NB4 (cell line): ENCODE measurements at regions not wholly inside any gene's neighbourhood (a gene's known extent, or its start where the extent isn't known, plus 50 kb on each side); places are given as distances from the start of the nearest gene placed in this dataset.

Experiments
- DNase-seq: peaks from one replicate; pipeline ENCODE4 v3.0.0; 2010; ENCODE audit warnings: low read depth
- H3K4me3 ChIP-seq: one replicate; pipeline ENCODE4 v1.5.1; 2011; ENCODE audit warnings: mild to moderate bottlenecking, low read depth, low read length, moderate library complexity
- MYC ChIP-seq: IDR thresholded peaks from 2 replicates; pipeline ENCODE4 v1.6.1; 2011; ENCODE audit warnings: low read depth, low read length
- POLR2A ChIP-seq: IDR thresholded peaks from 2 replicates; pipeline ENCODE4 v1.6.1; 2011; ENCODE audit warnings: mild to moderate bottlenecking; ENCODE audit not compliant: insufficient read length; ENCODE audit errors: extremely low read depth
- TF ChIP-seq, protein P1 (sequence below): IDR thresholded peaks from 2 replicates; pipeline ENCODE4 v1.6.1; 2011; ENCODE audit warnings: low read depth, low read length
- TF ChIP-seq, protein P2 (sequence below): IDR thresholded peaks from one replicate; pipeline ENCODE4 v1.5.1; 2012; ENCODE audit warnings: low read depth, low read length

DNA sequence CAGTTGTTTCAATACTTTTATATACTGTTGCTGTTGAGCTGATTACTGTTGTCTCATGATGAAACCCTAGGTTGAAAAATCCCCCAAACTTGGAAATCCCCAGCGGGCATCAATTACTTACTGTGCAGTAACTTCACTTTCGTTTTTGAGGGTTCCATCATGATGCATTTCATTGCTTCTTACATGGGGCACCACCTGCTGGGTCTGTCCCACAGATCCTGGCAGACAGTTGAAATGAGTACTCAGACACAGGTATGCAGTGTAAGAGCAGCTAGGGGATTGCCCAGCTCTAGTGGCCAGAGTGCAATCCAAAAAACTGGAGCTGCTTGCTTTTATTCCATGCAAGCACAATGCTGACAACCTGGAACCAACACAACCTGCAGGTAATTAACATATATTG lies 132.5 kb upstream of the ZNF91 start:
- TF ChIP-seq POLR2A (no peak), MYC (no peak)
- TF ChIP-seq, protein P1, sequence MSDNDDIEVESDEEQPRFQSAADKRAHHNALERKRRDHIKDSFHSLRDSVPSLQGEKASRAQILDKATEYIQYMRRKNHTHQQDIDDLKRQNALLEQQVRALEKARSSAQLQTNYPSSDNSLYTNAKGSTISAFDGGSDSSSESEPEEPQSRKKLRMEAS = no peak
- TF ChIP-seq, protein P2, sequence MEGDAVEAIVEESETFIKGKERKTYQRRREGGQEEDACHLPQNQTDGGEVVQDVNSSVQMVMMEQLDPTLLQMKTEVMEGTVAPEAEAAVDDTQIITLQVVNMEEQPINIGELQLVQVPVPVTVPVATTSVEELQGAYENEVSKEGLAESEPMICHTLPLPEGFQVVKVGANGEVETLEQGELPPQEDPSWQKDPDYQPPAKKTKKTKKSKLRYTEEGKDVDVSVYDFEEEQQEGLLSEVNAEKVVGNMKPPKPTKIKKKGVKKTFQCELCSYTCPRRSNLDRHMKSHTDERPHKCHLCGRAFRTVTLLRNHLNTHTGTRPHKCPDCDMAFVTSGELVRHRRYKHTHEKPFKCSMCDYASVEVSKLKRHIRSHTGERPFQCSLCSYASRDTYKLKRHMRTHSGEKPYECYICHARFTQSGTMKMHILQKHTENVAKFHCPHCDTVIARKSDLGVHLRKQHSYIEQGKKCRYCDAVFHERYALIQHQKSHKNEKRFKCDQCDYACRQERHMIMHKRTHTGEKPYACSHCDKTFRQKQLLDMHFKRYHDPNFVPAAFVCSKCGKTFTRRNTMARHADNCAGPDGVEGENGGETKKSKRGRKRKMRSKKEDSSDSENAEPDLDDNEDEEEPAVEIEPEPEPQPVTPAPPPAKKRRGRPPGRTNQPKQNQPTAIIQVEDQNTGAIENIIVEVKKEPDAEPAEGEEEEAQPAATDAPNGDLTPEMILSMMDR = no peak
- H3K4me3 ChIP-seq = no peak overlapping the region
- DNase-seq = no peak

GRCh38 chr19:23526302-23526701 lies 131.0 kb upstream of the ZNF91 start:
- TF ChIP-seq, protein P2 = no peak
- TF ChIP-seq POLR2A = no peak
- TF ChIP-seq, protein P1 = no peak
- no peak for TF ChIP-seq MYC
- no peak for DNase-seq
- no peak overlapping the region for H3K4me3 ChIP-seq

DNA sequence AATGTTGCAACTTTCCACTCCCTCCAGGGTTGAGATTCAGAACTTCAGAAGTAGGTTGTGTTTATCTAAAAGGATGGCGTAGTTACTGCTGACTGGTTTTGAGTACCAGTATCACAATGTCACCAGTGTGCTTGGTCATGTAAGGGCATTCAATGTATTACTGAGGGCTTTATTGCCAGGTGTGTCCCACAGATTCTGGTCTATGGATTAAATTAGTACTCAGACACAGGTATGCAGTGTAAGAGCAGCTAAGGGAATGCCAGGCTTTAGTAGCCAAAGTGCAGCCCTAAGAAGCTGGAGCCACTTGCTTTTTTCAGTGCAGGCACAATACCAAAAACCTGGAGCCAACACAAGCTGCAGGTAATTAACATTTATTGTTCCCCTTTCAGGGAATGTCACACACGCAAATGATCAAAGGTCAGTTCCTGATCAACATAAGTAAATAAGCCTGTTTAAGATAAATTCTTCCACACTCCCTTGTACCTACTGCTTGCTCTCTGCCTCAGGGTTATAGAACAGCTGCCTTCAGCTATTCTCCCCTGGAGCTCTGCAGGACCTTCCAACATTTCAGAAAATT lies 130.1 kb upstream of the ZNF91 start:
- no peak overlapping the region for H3K4me3 ChIP-seq
- TF ChIP-seq, protein P1 = no peak
- TF ChIP-seq MYC (no peak), POLR2A (no peak)
- TF ChIP-seq, protein P2 = no peak
- no peak for DNase-seq

- H3K4me3 ChIP-seq = no peak overlapping the region
- TF ChIP-seq POLR2A (no peak), MYC (no peak)
- DNase-seq = no peak
Measured at GRCh38 chr19:23523863-23524262, 128.6 kb upstream of the ZNF91 start.

DNA sequence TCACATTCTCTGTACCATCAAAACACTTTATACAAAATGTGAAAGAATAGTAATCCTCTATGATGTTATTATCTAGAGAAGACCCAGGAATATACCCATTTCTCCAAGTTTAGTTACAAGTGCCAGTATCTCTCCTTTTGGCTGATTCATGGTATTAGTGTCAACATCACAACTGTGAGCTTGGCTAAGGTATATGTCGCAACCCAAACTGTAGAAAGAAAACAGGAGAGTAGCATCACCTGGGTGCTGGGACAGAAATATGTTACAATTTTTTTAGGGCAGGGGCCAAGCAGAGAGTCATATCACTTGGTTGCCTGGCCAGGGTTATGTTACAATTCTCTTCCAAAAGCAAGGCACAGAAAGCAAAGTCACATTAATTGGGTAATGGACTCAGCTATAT lies 127.2 kb upstream of the ZNF91 start:
- TF ChIP-seq POLR2A = no peak
- TF ChIP-seq MYC = no peak
- TF ChIP-seq, protein P2 = no peak
- TF ChIP-seq, protein P1 = no peak
- no peak for DNase-seq
- H3K4me3 ChIP-seq = no peak overlapping the region

- no peak for DNase-seq
- no peak overlapping the region for H3K4me3 ChIP-seq
- TF ChIP-seq, protein P2 = no peak
- TF ChIP-seq, protein P1 = no peak
- no peak for TF ChIP-seq POLR2A
- TF ChIP-seq MYC = no peak
Measured at GRCh38 chr19:23521471-23521870, 126.2 kb upstream of the ZNF91 start.
